ENCODE measurements at regions not wholly inside any gene's neighbourhood (a gene's known extent, or its start where the extent isn't known, plus 50 kb on each side); places are given as distances from the start of the nearest gene placed in this dataset.

DNA sequence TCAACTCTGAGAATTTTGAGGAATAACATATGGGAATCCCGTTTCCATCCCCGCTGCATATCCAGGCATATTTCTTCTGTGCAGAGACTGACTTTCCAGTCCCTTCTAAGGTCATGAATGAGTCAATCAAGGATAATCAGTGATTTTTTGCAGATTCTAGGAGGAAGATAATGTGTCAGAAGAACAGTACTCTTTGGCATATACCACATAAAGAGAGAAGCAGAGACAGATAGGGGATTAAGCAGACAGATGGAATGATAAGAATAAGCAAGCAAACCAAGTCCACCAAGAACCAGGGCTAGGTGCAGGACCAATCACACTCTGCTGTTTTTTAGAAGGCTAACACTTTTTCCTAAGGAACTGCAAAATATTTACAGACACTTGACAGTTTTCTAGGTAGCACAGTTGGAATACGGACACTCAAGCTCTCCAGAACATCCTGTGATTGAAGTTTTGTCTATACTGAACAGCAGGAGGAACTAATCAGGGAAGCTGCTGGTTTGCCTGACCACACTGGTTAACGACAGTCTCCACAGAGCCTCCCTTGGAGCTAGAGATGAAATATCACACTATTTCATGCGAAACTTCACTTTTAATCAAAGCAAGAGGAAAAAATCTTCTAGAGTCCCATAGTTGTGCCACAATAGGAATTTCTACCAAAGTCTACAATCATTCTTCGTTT lies 450.0 kb upstream of the KCNMB2 start:
- Histone ChIP-seq H3K9ac (ENCODE audit: insufficient read length) (no peak overlapping the region), H3K36me3 (ENCODE audit: insufficient read depth, low read length) (no peaks in the 10 kb centered on the region), H3K27ac (peak overlapping the region; percentile 15), H3K4me3 (no peak overlapping the region), H3K9me3 (ENCODE audit: low read depth, low read length) (no peaks in the 10 kb centered on the region)
- DNase-seq (ENCODE audit: low read depth, low spot score) = no peak
- TF ChIP-seq POLR2AphosphoS5 (IDR thresholded peaks at IDR 0.05; ENCODE audit: borderline replicate concordance, low read depth, low read length) (no peak), FOXP2 (optimal IDR thresholded peaks at IDR 0.05; ENCODE audit: control extremely low read depth, extremely low read length, insufficient read depth) (no peak), EZH2 (IDR thresholded peaks at IDR 0.05) (no peak)

DNA sequence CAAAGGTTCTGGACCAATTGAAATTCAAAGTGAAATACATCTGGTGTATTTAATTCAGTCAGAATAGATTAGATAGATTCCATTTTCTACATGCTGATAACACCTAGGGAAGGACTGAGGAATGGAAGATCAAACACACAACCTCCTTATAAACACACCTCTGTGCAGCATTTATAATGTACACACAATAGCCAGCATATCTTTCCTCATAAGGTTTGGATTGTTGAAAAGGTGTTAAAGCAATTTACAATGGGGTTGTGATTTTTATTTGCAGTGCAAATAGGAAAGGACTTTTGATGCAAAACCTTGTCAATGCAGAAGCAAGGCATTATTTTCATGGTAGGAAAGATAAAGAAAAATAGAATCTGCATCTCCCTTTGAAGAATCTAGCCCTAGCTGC lies 448.9 kb upstream of the KCNMB2 start:
- TF ChIP-seq EZH2 (IDR thresholded peaks at IDR 0.05) = no peak
- TF ChIP-seq FOXP2 (optimal IDR thresholded peaks at IDR 0.05; ENCODE audit: control extremely low read depth, extremely low read length, insufficient read depth) = no peak
- no peak for TF ChIP-seq POLR2AphosphoS5 (IDR thresholded peaks at IDR 0.05; ENCODE audit: borderline replicate concordance, low read depth, low read length)
- Histone ChIP-seq H3K36me3 (ENCODE audit: insufficient read depth, low read length) (no peaks in the 10 kb centered on the region), H3K4me3 (no peak overlapping the region), H3K9ac (ENCODE audit: insufficient read length) (no peak overlapping the region), H3K9me3 (ENCODE audit: low read depth, low read length) (no peaks in the 10 kb centered on the region), H3K27ac (no peak overlapping the region)
- DNase-seq (ENCODE audit: low read depth, low spot score) = no peak

DNA sequence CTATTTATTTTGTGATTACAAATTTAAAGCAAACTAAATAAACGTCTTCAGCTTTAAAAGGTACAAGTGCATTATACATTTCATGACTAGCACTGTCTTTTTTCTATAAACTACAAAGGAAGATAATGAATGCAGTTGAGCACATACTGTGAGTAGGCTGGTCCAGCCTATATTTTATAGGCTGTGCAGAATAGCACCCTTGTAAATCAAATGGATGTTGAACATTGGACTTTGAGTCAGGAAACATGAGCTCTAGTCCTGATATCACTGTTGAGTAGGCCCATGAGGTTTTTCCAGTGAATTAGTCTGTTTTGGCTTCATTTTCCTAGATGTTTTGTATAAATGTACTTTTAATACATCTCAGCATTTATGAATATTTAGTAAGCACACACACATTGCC lies 447.3 kb upstream of the KCNMB2 start:
- H3K36me3 ChIP-seq (ENCODE audit: insufficient read depth, low read length) = no peaks in the 10 kb centered on the region
- H3K9me3 ChIP-seq (ENCODE audit: low read depth, low read length) = no peaks in the 10 kb centered on the region
- peak overlapping the region; percentile 14; the same call in 1 of the 2 replicates for H3K4me3 ChIP-seq
- DNase-seq (ENCODE audit: low read depth, low spot score) = no peak
- 0 out of 2 replicates have a peak overlapping the region, but pooled peaks have one; percentile 16 for H3K27ac ChIP-seq
- no peak for TF ChIP-seq EZH2 (IDR thresholded peaks at IDR 0.05)
- no peak for TF ChIP-seq FOXP2 (optimal IDR thresholded peaks at IDR 0.05; ENCODE audit: control extremely low read depth, extremely low read length, insufficient read depth)
- TF ChIP-seq POLR2AphosphoS5 (IDR thresholded peaks at IDR 0.05; ENCODE audit: borderline replicate concordance, low read depth, low read length) = no peak
- no peak overlapping the region for H3K9ac ChIP-seq (ENCODE audit: insufficient read length)

DNA sequence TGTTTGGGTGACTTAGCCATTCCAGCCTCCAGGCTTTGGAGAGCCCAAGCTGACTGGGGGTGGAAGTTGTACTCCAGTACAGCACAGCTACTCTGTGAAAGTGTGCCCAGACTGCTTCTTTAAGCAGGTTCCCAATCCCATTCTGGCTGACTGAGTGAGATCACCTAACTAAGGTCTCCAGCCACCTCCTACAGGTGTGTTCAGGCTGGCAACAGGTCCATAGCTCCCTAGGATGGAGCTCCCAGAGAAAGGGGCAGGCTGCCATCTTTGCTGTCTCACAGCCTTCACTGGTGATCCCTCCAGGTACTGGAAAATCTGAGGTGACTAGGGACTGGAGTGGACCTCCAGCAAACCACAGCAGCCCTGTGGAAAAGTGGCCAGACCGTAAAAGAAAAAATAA lies 445.3 kb upstream of the KCNMB2 start:
- Histone ChIP-seq H3K4me3 (no peak overlapping the region), H3K9me3 (ENCODE audit: low read depth, low read length) (no peaks in the 10 kb centered on the region), H3K36me3 (ENCODE audit: insufficient read depth, low read length) (no peaks in the 10 kb centered on the region), H3K9ac (ENCODE audit: insufficient read length) (no peak overlapping the region), H3K27ac (no peak overlapping the region)
- no peak for DNase-seq (ENCODE audit: low read depth, low spot score)
- TF ChIP-seq POLR2AphosphoS5 (IDR thresholded peaks at IDR 0.05; ENCODE audit: borderline replicate concordance, low read depth, low read length) (no peak), FOXP2 (optimal IDR thresholded peaks at IDR 0.05; ENCODE audit: control extremely low read depth, extremely low read length, insufficient read depth) (no peak), EZH2 (IDR thresholded peaks at IDR 0.05) (no peak)

DNA sequence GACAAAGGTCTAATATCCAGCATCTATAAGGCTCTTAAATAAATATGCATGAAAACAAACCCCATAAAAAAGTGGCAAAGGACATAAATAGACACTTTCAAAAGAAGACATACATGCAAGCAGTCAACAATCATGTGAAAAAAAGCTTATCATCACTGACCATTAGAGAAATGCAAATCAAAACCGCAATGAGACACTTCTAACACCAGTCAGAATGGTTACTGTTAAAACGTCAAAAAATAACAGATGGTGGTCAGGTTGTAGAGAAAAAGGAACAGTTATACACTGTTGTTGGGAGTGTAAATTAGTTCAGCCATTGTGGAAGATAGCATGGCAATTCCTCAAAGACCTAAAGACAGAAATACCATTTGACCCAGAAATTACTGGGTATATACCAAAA lies 440.7 kb upstream of the KCNMB2 start:
- Histone ChIP-seq H3K36me3 (ENCODE audit: insufficient read depth, low read length) (no peaks in the 10 kb centered on the region), H3K9me3 (ENCODE audit: low read depth, low read length) (no peaks in the 10 kb centered on the region), H3K27ac (no peak overlapping the region), H3K4me3 (no peak overlapping the region), H3K9ac (ENCODE audit: insufficient read length) (no peak overlapping the region)
- no peak for DNase-seq (ENCODE audit: low read depth, low spot score)
- TF ChIP-seq FOXP2 (optimal IDR thresholded peaks at IDR 0.05; ENCODE audit: control extremely low read depth, extremely low read length, insufficient read depth) (no peak), POLR2AphosphoS5 (IDR thresholded peaks at IDR 0.05; ENCODE audit: borderline replicate concordance, low read depth, low read length) (no peak), EZH2 (IDR thresholded peaks at IDR 0.05) (no peak)

DNA sequence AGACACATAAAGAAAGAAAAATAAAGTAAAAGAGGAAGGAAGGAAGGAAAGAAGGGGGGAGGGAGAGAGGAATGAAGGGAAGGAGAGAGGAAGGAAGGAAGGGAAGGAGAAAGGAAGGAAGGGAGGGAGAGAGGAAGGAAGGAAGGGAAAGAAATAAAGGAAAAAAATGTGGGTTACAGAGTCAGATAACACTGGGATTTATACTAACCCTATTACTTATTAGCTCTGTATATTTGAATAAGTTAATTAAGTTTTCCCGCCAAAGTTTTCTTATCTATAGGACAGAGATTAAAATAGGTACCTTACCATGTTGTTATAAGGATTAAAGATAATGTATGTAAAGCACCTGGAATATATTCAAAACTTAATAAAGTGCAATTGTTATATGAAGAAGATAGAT lies 439.3 kb upstream of the KCNMB2 start:
- DNase-seq (ENCODE audit: low read depth, low spot score) = no peak
- no peak overlapping the region for H3K9ac ChIP-seq (ENCODE audit: insufficient read length)
- H3K36me3 ChIP-seq (ENCODE audit: insufficient read depth, low read length) = no peaks in the 10 kb centered on the region
- H3K9me3 ChIP-seq (ENCODE audit: low read depth, low read length) = no peaks in the 10 kb centered on the region
- no peak overlapping the region for H3K4me3 ChIP-seq
- no peak for TF ChIP-seq POLR2AphosphoS5 (IDR thresholded peaks at IDR 0.05; ENCODE audit: borderline replicate concordance, low read depth, low read length)
- TF ChIP-seq FOXP2 (optimal IDR thresholded peaks at IDR 0.05; ENCODE audit: control extremely low read depth, extremely low read length, insufficient read depth) = no peak
- TF ChIP-seq EZH2 (IDR thresholded peaks at IDR 0.05) = no peak
- no peak overlapping the region for H3K27ac ChIP-seq

DNA sequence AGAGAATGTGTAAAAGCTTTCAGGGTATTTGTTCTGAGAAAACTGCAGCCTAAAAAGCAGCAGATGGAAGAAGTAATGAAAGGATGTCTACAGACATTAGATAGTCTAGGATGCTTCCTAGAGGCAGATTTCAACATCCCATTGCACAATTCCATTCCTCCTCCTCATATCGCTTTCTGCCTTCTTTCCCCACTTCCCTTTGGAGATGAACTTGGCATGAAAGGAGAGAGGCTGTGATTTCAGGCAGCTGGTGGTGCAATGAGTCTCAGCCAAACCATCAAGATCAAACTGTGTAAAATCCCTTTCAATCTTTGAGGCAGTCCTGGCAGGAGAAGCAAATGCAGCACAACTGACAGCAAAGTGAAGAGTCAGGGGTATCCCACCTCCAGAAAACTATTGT lies 438.7 kb upstream of the KCNMB2 start:
- no peak overlapping the region for H3K4me3 ChIP-seq
- no peaks in the 10 kb centered on the region for H3K9me3 ChIP-seq (ENCODE audit: low read depth, low read length)
- H3K36me3 ChIP-seq (ENCODE audit: insufficient read depth, low read length) = no peaks in the 10 kb centered on the region
- no peak overlapping the region for H3K9ac ChIP-seq (ENCODE audit: insufficient read length)
- TF ChIP-seq POLR2AphosphoS5 (IDR thresholded peaks at IDR 0.05; ENCODE audit: borderline replicate concordance, low read depth, low read length) (no peak; the same call in 1 of the 2 replicates), FOXP2 (optimal IDR thresholded peaks at IDR 0.05; ENCODE audit: control extremely low read depth, extremely low read length, insufficient read depth) (no peak), EZH2 (IDR thresholded peaks at IDR 0.05) (no peak)
- H3K27ac ChIP-seq = no peak overlapping the region
- DNase-seq (ENCODE audit: low read depth, low spot score) = peak; percentile 92

DNA sequence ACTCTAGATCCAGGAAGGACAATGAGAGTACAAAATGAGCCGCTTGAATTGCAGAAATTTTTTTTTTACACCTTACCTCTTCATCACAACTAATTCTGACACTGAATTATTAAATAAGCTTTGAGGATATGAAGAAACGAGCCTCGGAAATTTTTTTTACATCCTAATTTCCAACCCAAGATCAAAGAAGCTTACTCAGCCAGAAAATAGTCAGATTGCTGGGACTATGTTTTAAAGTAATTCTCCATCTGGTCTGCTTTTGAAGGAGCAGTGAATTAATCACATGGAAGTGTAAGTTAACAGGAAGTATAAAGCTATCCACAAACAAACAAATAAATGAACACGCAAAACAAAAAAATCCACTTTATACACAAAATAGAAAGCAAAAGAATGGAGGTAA lies 437.0 kb upstream of the KCNMB2 start:
- no peak for TF ChIP-seq FOXP2 (optimal IDR thresholded peaks at IDR 0.05; ENCODE audit: control extremely low read depth, extremely low read length, insufficient read depth)
- TF ChIP-seq POLR2AphosphoS5 (IDR thresholded peaks at IDR 0.05; ENCODE audit: borderline replicate concordance, low read depth, low read length) = no peak
- TF ChIP-seq EZH2 (IDR thresholded peaks at IDR 0.05) = no peak
- H3K4me3 ChIP-seq = no peak overlapping the region
- H3K9ac ChIP-seq (ENCODE audit: insufficient read length) = no peak overlapping the region
- H3K27ac ChIP-seq = no peak overlapping the region
- no peak for DNase-seq (ENCODE audit: low read depth, low spot score)
- H3K9me3 ChIP-seq (ENCODE audit: low read depth, low read length) = no peaks in the 10 kb centered on the region
- H3K36me3 ChIP-seq (ENCODE audit: insufficient read depth, low read length) = no peaks in the 10 kb centered on the region

DNA sequence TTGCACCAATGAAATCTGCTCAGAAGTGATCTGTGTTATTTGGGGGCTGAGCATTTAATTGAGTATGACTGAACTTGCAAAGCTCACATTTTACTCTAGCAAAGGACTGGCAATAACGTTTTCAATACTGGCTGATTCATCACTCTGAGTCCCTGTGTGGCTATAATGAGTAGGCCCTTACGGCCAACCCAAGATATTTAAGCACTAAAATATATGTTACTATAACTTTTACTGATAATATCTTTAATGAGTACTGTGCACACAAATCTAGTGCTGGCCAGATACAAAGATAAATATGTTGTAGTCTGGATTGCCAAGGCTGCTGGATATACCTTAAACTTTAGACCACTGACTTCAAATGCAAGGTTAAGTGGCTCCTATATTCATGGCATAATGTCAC lies 436.4 kb upstream of the KCNMB2 start:
- Histone ChIP-seq H3K9ac (ENCODE audit: insufficient read length) (no peak overlapping the region), H3K4me3 (no peak overlapping the region), H3K36me3 (ENCODE audit: insufficient read depth, low read length) (no peaks in the 10 kb centered on the region), H3K9me3 (ENCODE audit: low read depth, low read length) (no peaks in the 10 kb centered on the region), H3K27ac (no peak overlapping the region)
- no peak for DNase-seq (ENCODE audit: low read depth, low spot score)
- no peak for TF ChIP-seq POLR2AphosphoS5 (IDR thresholded peaks at IDR 0.05; ENCODE audit: borderline replicate concordance, low read depth, low read length)
- TF ChIP-seq FOXP2 (optimal IDR thresholded peaks at IDR 0.05; ENCODE audit: control extremely low read depth, extremely low read length, insufficient read depth) = no peak
- no peak for TF ChIP-seq EZH2 (IDR thresholded peaks at IDR 0.05)

Data from SK-N-MC (cell line).